OCI-LY3 (cell line): ENCODE measurements at regions not wholly inside any gene's neighbourhood (a gene's known extent, or its start where the extent isn't known, plus 50 kb on each side); places are given as distances from the start of the nearest gene placed in this dataset.

Experiments used
- H2AFZ ChIP-seq: fragments of 200-600, 300-600 bp; shearing (Covaris generic); 2 replicates; pipeline ENCODE4 v1.6.0; 2014; ENCODE audit warnings: antibody characterized with exemption, low read depth, low read length
- H3K27ac ChIP-seq: fragments of 200-600, 300-600 bp; sonication (generic); 2 replicates; pipeline ENCODE4 v1.5.1; 2014; ENCODE audit warnings: mild to moderate bottlenecking, low read length, moderate library complexity, mixed read lengths
- H3K27me3 ChIP-seq: fragments of 200-600, 300-600 bp; sonication (generic); 2 replicates; pipeline ENCODE4 v1.6.1; 2014; ENCODE audit warnings: low read depth, low read length, mixed read lengths
- H3K36me3 ChIP-seq: fragments of 200-600, 300-600 bp; sonication (generic); replicated peaks from 2 replicates; pipeline ENCODE3; 2014; ENCODE audit warnings: low read depth, low read length, mixed read lengths
- H3K4me1 ChIP-seq: fragments of 300-600, 200-600 bp; sonication (generic); 2 replicates; pipeline ENCODE4 v1.6.1; 2014; ENCODE audit warnings: low read length, mixed read lengths
- H3K4me2 ChIP-seq: fragments of 200-600, 300-600 bp; sonication (generic); 2 replicates; pipeline ENCODE4 v1.6.1; 2014; ENCODE audit warnings: low read length, mixed read lengths
- H3K4me3 ChIP-seq: fragments of 300-600, 200-600 bp; sonication (generic); 2 replicates; pipeline ENCODE4 v1.5.1; 2014; ENCODE audit warnings: antibody characterized with exemption, mild to moderate bottlenecking, low read length, moderate library complexity
- H3K79me2 ChIP-seq: fragments of 300-600, 200-600 bp; shearing (Covaris generic); 2 replicates; pipeline ENCODE4 v1.6.1; 2014; ENCODE audit warnings: mild to moderate bottlenecking, low read length, mixed read lengths
- H3K9ac ChIP-seq: fragments of 300-600, 200-600 bp; shearing (Covaris generic); 2 replicates; pipeline ENCODE4 v1.6.0; 2014; ENCODE audit warnings: mild to moderate bottlenecking, low read length, moderate library complexity
- H3K9me3 ChIP-seq: fragments of 200-600, 300-600 bp; shearing (Covaris generic); 2 replicates; pipeline ENCODE4 v1.6.1; 2014; ENCODE audit warnings: low read length, mixed read lengths; ENCODE audit not compliant: insufficient read depth
- H4K20me1 ChIP-seq: fragments of 200-600, 300-600 bp; sonication (generic); 2 replicates; pipeline ENCODE4 v1.6.1; 2016; ENCODE audit warnings: low read length, mixed read lengths; ENCODE audit not compliant: insufficient read depth
- EZH2phosphoT487 ChIP-seq: fragments of 200-600 bp; shearing (Covaris generic); IDR thresholded peaks from 2 replicates; pipeline ENCODE4 v1.6.1; 2018; ENCODE audit warnings: antibody characterized with exemption, mixed run types, low read depth
- TF ChIP-seq, protein P1 (sequence below): fragments of 200-600, 300-600 bp; sonication (generic); IDR thresholded peaks from 2 replicates; pipeline ENCODE4 v1.5.1; 2014; ENCODE audit warnings: antibody characterized with exemption, low read length, low read depth

DNA sequence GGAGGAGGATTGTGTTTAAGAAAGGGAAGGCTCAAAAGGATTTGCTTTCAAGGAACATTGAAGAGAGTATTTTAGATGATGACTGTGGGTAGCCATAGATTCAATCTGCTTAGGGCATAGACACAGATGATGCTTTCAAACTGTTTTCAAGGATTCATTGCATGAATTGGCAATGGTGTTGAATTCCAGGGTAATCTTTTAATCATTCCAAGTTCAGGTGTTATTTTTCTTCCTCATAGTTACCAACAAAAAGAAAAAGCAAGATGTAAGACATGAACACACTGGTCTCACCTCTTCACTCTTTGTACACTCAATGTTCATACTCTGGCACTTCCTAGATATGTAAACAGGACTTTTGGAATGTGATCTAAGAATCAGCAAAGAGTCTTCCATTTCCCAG lies 167.0 kb upstream of the RHOBTB1 start:
- Histone ChIP-seq H4K20me1 (no peaks in the 10 kb centered on the region), H3K36me3 (no peaks in the 10 kb centered on the region), H3K4me3 (no peak overlapping the region), H3K27me3 (no peaks in the 10 kb centered on the region), H3K27ac (no peak overlapping the region), H3K9me3 (no peaks in the 10 kb centered on the region), H3K4me1 (no peaks in the 10 kb centered on the region), H3K9ac (no peak overlapping the region), H2AFZ (no peak overlapping the region), H3K79me2 (no peaks in the 10 kb centered on the region), H3K4me2 (no peak overlapping the region)
- TF ChIP-seq, protein P1, sequence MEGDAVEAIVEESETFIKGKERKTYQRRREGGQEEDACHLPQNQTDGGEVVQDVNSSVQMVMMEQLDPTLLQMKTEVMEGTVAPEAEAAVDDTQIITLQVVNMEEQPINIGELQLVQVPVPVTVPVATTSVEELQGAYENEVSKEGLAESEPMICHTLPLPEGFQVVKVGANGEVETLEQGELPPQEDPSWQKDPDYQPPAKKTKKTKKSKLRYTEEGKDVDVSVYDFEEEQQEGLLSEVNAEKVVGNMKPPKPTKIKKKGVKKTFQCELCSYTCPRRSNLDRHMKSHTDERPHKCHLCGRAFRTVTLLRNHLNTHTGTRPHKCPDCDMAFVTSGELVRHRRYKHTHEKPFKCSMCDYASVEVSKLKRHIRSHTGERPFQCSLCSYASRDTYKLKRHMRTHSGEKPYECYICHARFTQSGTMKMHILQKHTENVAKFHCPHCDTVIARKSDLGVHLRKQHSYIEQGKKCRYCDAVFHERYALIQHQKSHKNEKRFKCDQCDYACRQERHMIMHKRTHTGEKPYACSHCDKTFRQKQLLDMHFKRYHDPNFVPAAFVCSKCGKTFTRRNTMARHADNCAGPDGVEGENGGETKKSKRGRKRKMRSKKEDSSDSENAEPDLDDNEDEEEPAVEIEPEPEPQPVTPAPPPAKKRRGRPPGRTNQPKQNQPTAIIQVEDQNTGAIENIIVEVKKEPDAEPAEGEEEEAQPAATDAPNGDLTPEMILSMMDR = no peak
- TF ChIP-seq EZH2phosphoT487 = no peak

- H3K9me3 ChIP-seq = no peaks in the 10 kb centered on the region
- no peak overlapping the region for H3K9ac ChIP-seq
- no peaks in the 10 kb centered on the region for H3K79me2 ChIP-seq
- H3K27ac ChIP-seq = no peak overlapping the region
- no peaks in the 10 kb centered on the region for H3K4me1 ChIP-seq
- H3K4me2 ChIP-seq = no peak overlapping the region
- H3K36me3 ChIP-seq = no peaks in the 10 kb centered on the region
- no peaks in the 10 kb centered on the region for H3K27me3 ChIP-seq
- H4K20me1 ChIP-seq = no peaks in the 10 kb centered on the region
- no peak overlapping the region for H3K4me3 ChIP-seq
- TF ChIP-seq EZH2phosphoT487 = no peak
- TF ChIP-seq, protein P1 = no peak
- H2AFZ ChIP-seq = no peak overlapping the region
Observed at GRCh38 chr10:61110188-61110844, 166.3 kb upstream of the RHOBTB1 start.

DNA sequence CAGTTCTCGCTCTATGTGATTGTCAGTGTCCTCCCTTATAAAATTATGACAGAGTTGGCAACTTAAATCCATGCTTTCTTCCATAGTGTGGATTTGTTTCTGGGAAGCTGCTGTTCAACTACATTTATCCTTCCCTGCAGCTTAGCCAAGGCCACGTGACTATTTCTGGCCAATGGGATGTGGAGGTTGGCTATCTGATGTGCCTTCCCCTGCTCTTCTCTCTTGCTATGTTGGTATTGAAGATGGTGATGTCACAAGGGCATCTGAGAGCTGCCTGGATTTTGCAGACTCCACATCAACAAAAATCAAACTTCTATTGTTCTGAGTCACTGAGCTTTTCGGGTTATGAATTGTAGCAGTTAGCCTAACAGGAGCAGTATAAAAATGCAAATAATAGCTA lies 164.9 kb upstream of the RHOBTB1 start:
- Histone ChIP-seq H3K9ac (no peak overlapping the region), H3K36me3 (no peaks in the 10 kb centered on the region), H3K9me3 (no peaks in the 10 kb centered on the region), H3K27ac (no peak overlapping the region), H3K27me3 (no peaks in the 10 kb centered on the region), H3K4me3 (no peak overlapping the region), H3K4me1 (no peaks in the 10 kb centered on the region), H3K79me2 (no peaks in the 10 kb centered on the region), H3K4me2 (no peak overlapping the region), H2AFZ (no peak overlapping the region), H4K20me1 (no peaks in the 10 kb centered on the region)
- no peak for TF ChIP-seq EZH2phosphoT487
- TF ChIP-seq, protein P1 = no peak

DNA sequence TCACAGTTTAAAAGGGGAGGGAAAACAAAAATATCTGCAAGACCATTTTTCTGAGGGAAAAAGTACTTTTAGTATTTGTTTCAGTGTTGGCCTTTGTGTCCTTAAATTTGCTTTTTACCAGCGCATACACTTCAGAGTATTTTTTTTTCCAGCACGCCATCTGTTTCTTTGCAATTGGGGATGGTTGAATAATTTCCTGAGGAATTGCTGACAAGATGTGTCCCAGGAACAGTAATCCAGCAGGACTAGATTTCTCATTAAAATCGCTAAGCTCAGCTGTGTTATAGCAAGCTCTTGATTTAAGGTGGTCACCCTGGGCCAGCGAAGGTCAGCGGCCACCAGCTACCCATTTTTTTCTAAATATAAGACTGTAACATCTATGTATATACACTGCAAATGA lies 156.9 kb upstream of the RHOBTB1 start:
- no peak overlapping the region for H3K4me3 ChIP-seq
- no peak for TF ChIP-seq EZH2phosphoT487
- TF ChIP-seq, protein P1 = no peak
- no peak overlapping the region for H2AFZ ChIP-seq
- no peaks in the 10 kb centered on the region for H3K4me1 ChIP-seq
- H3K9me3 ChIP-seq = no peaks in the 10 kb centered on the region
- no peaks in the 10 kb centered on the region for H3K36me3 ChIP-seq
- H3K27me3 ChIP-seq = no peaks in the 10 kb centered on the region
- no peaks in the 10 kb centered on the region for H4K20me1 ChIP-seq
- H3K79me2 ChIP-seq = no peaks in the 10 kb centered on the region
- no peak overlapping the region for H3K9ac ChIP-seq
- H3K4me2 ChIP-seq = no peak overlapping the region
- H3K27ac ChIP-seq = no peak overlapping the region
